ENCODE measurements at regions not wholly inside any gene's neighbourhood (a gene's known extent, or its start where the extent isn't known, plus 50 kb on each side); places are given as distances from the start of the nearest gene placed in this dataset.

DNA sequence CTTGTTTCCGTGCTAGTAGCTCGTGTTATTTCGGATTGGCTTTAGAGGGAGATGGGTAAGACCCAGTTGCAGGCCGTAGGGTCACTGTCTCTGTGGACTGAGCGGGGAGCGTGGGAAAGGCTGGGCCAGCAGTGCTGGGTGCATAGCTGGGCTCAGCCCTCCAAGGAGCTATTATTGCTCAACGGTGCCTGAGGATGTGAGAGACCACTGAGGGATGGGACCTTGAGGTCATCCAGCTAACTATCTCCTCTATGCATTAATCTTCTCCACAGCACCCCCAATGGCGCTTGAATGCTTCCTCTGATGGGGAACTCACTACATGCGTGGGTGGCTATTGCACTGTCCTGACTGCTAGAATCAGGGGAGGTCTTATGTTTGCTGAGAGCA lies 126.1 kb upstream of the FOXF1 start:
- Mint-ChIP-seq H3K36me3 (no peaks in the 10 kb centered on the region), H3K27ac (no peak overlapping the region), H3K9me3 (peaks cover 0 to 2% (median 0%) of the 10 kb centered on the region in 7 donors), H3K4me1 (peaks cover 4% of the 10 kb centered on the region), H3K27me3 (ENCODE audit: low read depth in 3 of 3) (peaks cover 9 to 18% (median 11%) of the 10 kb centered on the region in 3 donors), H3K4me3 (no peak overlapping the region)
- Histone ChIP-seq H2AFZ (ENCODE audit: insufficient read depth, low read depth, low read length, poor library complexity, severe bottlenecking) (no peak overlapping the region), H3K9ac (ENCODE audit: insufficient read depth, low read length, poor library complexity, severe bottlenecking) (no peak overlapping the region), H3K4me3 (replicated peaks in 1 of 3; ENCODE audit: low read depth in 2 of 3, low read length in 3 of 3) (no peak overlapping the region), H3K4me2 (replicated peaks; ENCODE audit: extremely low read depth, low read length, poor library complexity, severe bottlenecking) (no peak overlapping the region), H3K27ac (ENCODE audit: low read depth in 1 of 2, low read length in 2 of 2) (no peak overlapping the region), H3K27me3 (ENCODE audit: control insufficient read depth in 2 of 2, insufficient read depth in 2 of 2, low read length in 2 of 2) (no peaks in the 10 kb centered on the region), H3K79me2 (ENCODE audit: insufficient read depth, low read length) (no peaks in the 10 kb centered on the region), H3K4me1 (ENCODE audit: control insufficient read depth in 1 of 2, insufficient read depth in 2 of 2, low read length in 2 of 2) (peaks cover 5 to 14% of the 10 kb centered on the region in 2 donors), H4K20me1 (ENCODE audit: insufficient read depth, low read length) (no peaks in the 10 kb centered on the region), H3K36me3 (replicated peaks in 1 of 2; ENCODE audit: control insufficient read depth in 1 of 2, insufficient read depth in 2 of 2, low read length in 2 of 2) (no peaks in the 10 kb centered on the region), H3K9me3 (replicated peaks in 1 of 2; ENCODE audit: control insufficient read depth in 1 of 2, insufficient read depth in 1 of 2, low read length in 2 of 2) (no peaks in the 10 kb centered on the region)
- DNase-seq = no peak
- 78% methylated on average over 6 of the region's 9 CpGs for WGBS (ENCODE audit: insufficient coverage)
- TF ChIP-seq, protein P1, sequence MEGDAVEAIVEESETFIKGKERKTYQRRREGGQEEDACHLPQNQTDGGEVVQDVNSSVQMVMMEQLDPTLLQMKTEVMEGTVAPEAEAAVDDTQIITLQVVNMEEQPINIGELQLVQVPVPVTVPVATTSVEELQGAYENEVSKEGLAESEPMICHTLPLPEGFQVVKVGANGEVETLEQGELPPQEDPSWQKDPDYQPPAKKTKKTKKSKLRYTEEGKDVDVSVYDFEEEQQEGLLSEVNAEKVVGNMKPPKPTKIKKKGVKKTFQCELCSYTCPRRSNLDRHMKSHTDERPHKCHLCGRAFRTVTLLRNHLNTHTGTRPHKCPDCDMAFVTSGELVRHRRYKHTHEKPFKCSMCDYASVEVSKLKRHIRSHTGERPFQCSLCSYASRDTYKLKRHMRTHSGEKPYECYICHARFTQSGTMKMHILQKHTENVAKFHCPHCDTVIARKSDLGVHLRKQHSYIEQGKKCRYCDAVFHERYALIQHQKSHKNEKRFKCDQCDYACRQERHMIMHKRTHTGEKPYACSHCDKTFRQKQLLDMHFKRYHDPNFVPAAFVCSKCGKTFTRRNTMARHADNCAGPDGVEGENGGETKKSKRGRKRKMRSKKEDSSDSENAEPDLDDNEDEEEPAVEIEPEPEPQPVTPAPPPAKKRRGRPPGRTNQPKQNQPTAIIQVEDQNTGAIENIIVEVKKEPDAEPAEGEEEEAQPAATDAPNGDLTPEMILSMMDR (IDR thresholded peaks at IDR 0.05) = no peak
- intact Hi-C loops (cut with micrococcal nuclease) = no loop called here

DNA sequence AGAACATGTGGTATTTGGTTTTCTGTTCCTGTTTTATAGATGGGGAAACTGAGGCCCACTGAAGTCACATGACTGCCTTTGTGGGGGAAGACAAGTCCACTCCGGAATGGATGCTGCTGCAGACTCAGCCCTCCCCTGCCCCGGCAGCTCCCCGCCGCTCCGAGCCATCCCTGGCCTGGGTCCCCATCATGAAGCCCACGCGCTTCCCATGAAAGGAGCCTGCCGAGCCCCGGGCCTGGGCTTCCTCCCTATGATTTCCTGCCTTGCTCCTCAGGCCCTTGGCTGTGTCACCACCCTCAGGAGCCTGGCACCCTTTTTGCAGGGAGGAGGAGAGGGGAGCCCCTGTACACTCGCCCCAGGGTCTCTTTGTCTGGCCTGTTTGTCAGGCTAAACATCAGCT lies 125.3 kb upstream of the FOXF1 start:
- Histone ChIP-seq H3K27me3 (ENCODE audit: control insufficient read depth in 2 of 2, insufficient read depth in 2 of 2, low read length in 2 of 2) (no peaks in the 10 kb centered on the region), H3K36me3 (replicated peaks in 1 of 2; ENCODE audit: control insufficient read depth in 1 of 2, insufficient read depth in 2 of 2, low read length in 2 of 2) (no peaks in the 10 kb centered on the region), H3K79me2 (ENCODE audit: insufficient read depth, low read length) (no peaks in the 10 kb centered on the region), H3K4me1 (ENCODE audit: control insufficient read depth in 1 of 2, insufficient read depth in 2 of 2, low read length in 2 of 2) (peaks cover 5 to 8% of the 10 kb centered on the region in 2 donors), H3K9me3 (replicated peaks in 1 of 2; ENCODE audit: control insufficient read depth in 1 of 2, insufficient read depth in 1 of 2, low read length in 2 of 2) (no peaks in the 10 kb centered on the region), H2AFZ (ENCODE audit: insufficient read depth, low read depth, low read length, poor library complexity, severe bottlenecking) (no peak overlapping the region), H3K27ac (ENCODE audit: low read depth in 1 of 2, low read length in 2 of 2) (no peak overlapping the region), H3K4me3 (replicated peaks in 1 of 3; ENCODE audit: low read depth in 2 of 3, low read length in 3 of 3) (no peak overlapping the region), H4K20me1 (ENCODE audit: insufficient read depth, low read length) (no peaks in the 10 kb centered on the region), H3K9ac (ENCODE audit: insufficient read depth, low read length, poor library complexity, severe bottlenecking) (no peak overlapping the region), H3K4me2 (replicated peaks; ENCODE audit: extremely low read depth, low read length, poor library complexity, severe bottlenecking) (no peak overlapping the region)
- 83% methylated on average over 10 of the region's 10 CpGs for WGBS (ENCODE audit: insufficient coverage)
- Mint-ChIP-seq H3K36me3 (no peaks in the 10 kb centered on the region), H3K4me1 (peaks cover 2% of the 10 kb centered on the region), H3K9me3 (peaks cover 0 to 2% (median 0%) of the 10 kb centered on the region in 7 donors), H3K4me3 (no peak overlapping the region), H3K27me3 (ENCODE audit: low read depth in 3 of 3) (peaks cover 7 to 17% (median 11%) of the 10 kb centered on the region in 3 donors), H3K27ac (no peak overlapping the region)
- DNase-seq = no peak
- TF ChIP-seq, protein P1 (IDR thresholded peaks at IDR 0.05) = no peak
- intact Hi-C loops (cut with micrococcal nuclease) = no loop called here
